Germinal center (tissue), 1 donor: ENCODE measurements at regions not wholly inside any gene's neighbourhood (a gene's known extent, or its start where the extent isn't known, plus 50 kb on each side); places are given as distances from the start of the nearest gene placed in this dataset.
"Not testable (repeated sequence)": the region's sequence is repeated elsewhere in the genome, so short reads cannot be mapped to it uniquely, and the experiment has no call there.

Experiments
- DNase-seq: peaks from one replicate; pipeline ENCODE4 v3.0.0; 2012; ENCODE audit warnings: mixed read lengths, low spot score

DNA sequence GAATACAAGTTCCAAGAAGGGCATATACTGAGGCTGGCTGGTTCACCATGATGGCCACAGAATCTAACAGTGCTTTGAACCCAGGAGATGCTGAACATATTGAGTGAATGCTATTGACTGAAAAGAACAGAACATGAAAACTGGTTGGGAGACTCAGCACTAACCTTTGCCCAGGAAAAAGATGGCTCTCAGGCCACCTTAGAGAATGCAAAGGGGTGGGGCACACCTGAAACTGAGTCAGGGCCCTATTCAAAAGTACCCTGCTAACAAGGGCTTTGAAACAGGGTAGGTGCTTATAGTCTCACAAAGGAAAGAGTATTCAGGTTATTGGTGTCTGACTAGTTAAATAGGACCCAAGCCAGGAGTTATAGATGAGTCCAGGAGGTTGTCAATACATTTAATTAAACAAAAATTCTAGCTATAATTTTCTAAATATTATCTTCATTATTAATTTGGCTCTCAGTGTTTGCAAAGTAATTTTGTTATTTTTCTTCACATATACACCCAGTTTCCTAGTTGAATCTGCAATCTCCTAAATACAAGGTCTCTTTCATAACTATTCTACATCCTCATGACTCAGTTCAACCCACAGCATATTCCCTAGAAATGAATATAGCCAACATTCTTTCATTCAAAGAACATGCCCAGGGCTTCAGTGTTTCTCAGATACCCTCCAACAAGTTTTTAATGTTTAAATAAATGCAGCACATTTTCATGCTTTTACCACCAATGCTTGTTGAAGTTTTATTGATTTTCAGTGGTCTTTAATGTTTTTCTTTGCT lies 144.2 kb upstream of the RAPGEF2 start:
- no peak for DNase-seq

- no peak for DNase-seq
Measured at GRCh38 chr4:158962393-158962792, 140.5 kb upstream of the RAPGEF2 start.

DNA sequence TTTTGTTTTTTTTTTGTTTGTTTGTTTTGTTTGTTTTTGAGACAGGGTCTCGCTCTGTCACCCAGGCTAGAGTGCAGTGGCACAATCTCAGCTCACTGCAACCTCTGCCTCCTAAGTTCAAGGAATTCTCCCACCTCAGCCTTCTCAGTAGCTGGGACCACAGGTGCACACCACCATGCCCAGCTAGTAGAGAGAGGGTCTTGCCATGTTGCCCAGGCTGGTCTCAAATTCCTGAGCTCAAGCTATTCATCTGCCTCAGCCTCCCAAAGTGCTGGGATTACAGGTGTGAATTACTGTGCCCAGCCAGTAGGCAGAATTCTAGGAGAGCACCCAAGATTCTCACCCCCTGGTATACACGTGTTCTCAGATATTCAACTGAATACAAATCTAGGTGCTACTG lies 139.6 kb upstream of the RAPGEF2 start:
- not testable (repeated sequence) for DNase-seq

DNA sequence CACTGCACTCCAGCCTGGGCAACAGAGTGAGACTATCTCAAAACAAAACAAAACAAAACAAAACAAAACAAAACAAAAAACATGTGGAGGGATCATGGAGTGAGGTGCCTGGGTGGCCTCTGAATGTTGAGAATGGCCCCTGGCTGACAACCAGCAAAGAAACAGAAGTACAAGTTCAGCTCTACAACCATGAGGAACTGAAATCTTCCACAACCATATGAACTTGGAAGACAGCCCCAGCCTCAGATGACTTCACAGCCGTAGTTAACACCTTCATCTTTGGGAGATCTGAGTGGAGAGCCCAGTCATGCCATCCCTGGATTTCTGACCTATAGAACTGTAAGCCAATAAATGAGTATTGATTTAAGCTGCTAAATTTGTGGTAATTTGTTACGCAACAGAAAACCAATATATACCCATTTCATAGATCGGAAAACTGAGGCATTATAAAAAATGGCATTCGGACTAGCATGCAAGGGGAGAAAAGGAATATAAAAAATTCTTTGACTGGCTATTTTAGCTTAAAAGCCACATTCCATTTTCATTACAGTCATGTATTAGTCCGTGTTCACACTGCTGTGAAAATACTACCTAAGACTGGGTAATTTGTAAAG lies 138.7 kb upstream of the RAPGEF2 start:
- no peak for DNase-seq

- no peak for DNase-seq
Measured at GRCh38 chr4:158964728-158965124, 138.2 kb upstream of the RAPGEF2 start.

DNA sequence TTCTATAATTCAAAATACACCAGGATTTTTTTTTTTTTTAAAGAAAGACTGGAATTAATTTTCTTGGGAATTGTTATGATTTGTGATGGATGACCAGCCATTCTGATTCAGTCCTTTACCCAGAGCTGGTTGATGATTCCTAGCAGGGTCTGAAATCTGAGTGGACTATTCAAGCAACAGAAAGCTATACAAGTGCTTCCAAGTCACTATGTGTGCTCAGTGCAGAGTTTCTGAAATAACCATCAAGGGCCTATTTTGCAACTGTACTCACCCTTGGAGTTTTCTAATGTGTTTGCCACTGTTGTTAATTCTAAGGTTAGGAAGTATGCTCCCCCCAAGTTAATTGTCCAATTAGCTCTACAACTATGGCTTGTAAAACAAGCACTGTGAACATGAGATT lies 137.7 kb upstream of the RAPGEF2 start:
- DNase-seq, result no peak

- no peak for DNase-seq
Measured at GRCh38 chr4:158966091-158966490, 136.8 kb upstream of the RAPGEF2 start.

DNA sequence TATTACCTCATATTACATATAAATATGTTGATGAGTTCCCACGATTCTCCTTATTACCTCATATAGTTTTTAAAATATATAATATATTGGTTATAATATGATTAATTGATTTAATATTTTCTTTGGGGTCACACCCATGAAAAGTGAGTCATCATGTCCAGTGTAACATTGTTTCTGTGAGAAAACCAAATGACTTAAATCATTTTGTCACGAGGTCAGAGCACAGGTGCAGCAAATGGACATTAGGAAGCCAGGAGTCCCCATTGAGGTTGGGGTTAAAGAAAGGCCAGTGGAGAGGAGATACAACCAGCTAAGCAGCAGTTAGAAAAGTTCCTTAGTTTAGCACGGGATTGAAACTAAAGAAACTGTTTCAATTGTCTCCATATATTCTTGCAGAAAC lies 133.9 kb upstream of the RAPGEF2 start:
- no peak for DNase-seq

- DNase-seq, result no peak
Measured at GRCh38 chr4:158970812-158971211, 132.1 kb upstream of the RAPGEF2 start.

GRCh38 chr4:158974438-158974837 lies 128.4 kb upstream of the RAPGEF2 start:
- DNase-seq, result not testable (repeated sequence)

- not testable (repeated sequence) for DNase-seq
Measured at GRCh38 chr4:158980711-158981110, 122.2 kb upstream of the RAPGEF2 start.

- DNase-seq, result no peak
Measured at GRCh38 chr4:158991534-158992155, 111.2 kb upstream of the RAPGEF2 start.

DNA sequence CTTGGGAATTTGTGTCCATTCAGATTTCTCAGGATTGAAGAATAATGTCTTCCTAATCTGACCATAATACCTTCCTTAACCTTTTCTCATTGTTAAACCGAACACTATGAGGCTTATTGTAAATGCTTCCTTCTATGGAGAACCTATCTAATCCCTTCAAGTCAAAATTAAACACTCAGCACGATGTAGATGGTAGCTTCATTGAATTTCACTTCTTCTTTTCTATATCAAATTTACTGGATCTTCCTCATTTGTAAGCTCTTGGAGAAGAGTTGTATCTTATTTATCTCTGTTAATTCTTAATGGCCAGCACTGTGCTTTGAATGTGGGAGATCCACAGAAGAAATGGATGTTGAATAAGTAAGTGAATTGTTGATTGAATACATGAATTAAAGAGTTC lies 109.0 kb upstream of the RAPGEF2 start:
- DNase-seq, result no peak

GRCh38 chr4:158995040-158995439 lies 107.8 kb upstream of the RAPGEF2 start:
- no peak for DNase-seq

GRCh38 chr4:158995965-158996364 lies 106.9 kb upstream of the RAPGEF2 start:
- no peak for DNase-seq

GRCh38 chr4:158996669-158997074 lies 106.2 kb upstream of the RAPGEF2 start:
- DNase-seq, result no peak

DNA sequence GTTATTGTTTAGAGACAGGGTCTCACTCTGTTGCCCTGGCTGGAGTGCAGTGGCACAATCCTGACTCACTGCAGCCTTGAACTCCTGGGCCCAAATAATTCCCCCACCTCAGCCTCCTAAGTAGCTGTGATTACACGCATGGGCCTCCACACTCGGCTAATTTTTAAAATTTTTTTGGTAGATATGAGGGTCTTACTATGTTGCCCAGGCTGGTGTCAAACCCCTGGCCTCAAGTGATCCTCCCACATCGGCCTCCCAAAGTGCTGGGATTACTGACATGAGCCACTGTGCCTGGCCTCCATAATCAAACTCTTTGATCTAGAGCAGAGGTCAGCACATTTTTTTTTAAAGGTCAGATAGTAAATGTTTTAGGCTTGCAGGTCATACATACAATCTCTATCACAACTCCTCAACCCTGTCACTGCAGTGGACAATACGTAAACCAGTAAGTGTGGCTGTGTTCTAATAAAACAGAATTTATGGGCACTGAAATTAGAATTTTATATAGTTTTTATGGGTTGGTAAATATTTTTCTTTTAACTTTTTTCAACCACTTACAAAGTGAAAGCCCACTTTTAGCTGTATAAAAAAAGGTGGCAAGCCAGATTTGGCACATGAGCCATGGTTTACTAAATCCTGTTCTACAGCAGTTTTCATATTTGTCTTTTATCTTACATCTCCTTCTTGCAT lies 105.1 kb upstream of the RAPGEF2 start:
- no peak for DNase-seq

GRCh38 chr4:158998624-158999023 lies 104.3 kb upstream of the RAPGEF2 start:
- no peak for DNase-seq

DNA sequence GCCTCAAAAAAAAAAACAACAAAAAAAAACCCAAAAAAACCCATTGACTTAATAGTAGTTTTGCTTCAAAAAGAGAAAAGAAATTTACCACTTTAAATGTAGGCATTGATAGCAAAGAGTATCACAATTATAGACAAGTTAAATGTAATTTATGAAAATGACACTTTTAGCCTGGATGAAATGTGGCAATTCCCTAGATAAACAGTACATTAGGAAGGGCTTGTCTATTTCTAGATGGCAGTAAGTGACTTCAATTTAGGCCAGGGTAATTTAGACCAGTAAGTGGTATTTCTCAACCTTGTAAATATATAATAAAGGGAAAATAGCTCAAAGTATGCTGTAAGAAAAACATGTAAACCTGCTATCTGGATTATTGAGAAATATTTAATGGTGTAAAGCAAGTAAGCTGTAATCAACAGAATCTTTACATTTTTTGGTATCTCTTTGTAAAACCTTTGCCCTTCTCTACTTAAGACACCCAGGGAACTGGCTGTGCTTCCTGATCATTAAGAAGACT lies 103.7 kb upstream of the RAPGEF2 start:
- DNase-seq, result no peak

DNA sequence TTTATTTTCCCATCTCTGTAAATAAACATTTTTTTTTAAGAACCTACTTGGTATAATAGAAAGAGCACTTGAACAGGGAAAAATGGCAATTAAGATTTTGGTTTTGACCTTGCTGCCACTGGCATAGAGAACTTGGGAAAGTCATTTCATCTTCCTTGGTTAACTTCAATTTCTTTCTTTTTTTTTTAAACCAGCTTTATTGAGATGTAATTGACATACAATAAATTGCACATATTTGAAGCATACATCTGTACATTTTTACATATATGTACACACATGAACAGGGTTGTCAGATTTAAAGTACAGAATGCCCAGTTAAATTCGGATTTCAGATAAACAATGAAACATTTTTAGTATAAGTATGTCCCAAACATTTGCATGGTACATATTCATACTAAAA lies 103.0 kb upstream of the RAPGEF2 start:
- no peak for DNase-seq

DNA sequence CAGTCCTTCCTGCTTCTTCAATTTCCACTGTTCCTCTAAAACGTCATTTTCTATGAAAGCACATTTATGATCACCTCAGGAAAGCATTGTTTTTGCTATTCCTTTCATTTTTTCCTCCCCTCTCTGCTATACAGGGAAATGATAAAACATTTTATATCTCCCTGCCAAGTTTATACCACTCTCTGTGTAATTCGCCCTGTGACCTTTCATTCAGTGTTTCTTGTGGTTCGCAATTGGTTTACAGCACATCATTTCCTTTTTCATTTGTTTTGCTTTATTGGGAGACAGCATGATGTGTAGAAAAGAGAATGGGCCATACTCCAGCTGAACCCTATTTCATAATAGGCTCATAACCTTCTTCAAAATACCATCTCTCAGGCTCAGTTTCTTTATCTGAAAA lies 99.9 kb upstream of the RAPGEF2 start:
- no peak for DNase-seq

DNA sequence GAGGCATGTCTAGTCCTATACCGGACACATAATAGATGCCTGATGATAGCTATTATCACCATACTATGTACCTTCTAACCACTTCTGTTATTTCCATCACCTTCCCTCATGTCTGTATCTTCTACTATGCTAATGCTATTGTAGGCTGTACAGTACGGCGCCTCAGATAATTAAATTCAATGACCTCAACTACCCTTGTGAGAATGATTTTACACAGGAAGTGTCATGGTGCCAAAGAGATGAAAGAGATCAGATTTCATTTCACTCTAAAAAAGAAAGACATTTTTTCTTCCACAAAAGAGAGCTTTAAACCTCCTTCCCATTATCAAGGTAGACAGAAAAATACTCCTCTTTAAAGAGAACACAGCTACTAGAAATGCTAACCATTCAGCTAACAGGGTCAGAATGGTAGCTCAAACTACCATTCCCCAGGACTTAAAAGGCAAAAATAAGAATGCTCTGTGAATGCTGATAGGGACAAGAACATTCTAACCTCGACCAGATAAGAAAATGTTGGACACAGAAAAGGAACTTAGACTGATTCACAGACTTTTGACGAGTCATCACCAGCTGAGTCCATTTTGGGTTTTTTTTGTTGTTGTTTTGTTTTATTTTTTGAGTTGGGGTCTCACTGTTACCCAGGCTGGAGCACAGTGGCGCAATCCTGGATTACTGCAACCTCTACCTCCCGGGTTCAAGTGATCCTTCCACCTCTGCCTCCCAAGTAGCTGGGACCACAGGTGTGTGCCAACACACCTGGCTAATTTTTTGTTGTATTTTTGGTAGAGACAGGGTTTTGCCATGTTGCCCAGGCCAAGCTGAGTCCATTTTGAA lies 99.2 kb upstream of the RAPGEF2 start:
- DNase-seq, result no peak
